HuH-7 (cell line): ENCODE measurements at regions not wholly inside any gene's neighbourhood (a gene's known extent, or its start where the extent isn't known, plus 50 kb on each side); places are given as distances from the start of the nearest gene placed in this dataset.

ENCODE experiments used
- DNase-seq: peaks from one replicate; pipeline ENCODE4 v3.0.0; 2011; ENCODE audit warnings: low spot score

DNA sequence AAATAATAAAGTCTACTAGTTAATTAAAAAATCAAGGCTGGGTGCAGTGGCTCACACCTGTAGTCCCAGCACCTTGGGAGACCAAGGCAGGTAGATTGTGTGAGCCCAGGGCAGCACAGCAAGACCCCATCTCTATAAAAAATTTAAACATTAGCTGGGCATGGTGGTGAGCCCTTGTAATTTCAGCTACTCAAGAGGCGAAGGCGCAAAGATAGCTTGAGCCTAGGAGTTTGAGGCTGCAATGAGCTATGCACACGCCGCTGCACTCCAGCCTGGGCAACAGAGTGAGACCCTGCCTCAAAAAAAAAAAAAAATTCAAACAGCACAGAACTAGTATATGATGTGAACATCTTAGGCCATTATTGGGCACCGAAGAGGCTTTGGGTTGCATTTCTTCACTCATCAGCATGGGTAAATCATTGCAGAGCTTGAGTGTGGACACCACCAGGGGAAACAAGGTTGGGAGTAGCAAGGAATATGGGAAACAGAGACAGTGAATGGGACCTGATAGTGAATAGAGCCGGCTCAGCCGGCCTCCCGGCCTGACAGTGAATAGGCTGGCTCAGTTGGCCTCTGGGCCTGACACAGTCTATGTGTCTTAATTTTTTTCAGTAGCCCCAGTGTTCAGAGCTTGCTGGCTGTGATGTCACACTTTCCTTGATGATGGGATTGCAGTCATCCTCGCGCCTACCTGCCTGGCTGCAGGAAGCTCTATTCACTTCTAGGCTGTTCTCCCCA lies 89.1 kb upstream of the ERRFI1 start:
- DNase-seq: no peak

DNA sequence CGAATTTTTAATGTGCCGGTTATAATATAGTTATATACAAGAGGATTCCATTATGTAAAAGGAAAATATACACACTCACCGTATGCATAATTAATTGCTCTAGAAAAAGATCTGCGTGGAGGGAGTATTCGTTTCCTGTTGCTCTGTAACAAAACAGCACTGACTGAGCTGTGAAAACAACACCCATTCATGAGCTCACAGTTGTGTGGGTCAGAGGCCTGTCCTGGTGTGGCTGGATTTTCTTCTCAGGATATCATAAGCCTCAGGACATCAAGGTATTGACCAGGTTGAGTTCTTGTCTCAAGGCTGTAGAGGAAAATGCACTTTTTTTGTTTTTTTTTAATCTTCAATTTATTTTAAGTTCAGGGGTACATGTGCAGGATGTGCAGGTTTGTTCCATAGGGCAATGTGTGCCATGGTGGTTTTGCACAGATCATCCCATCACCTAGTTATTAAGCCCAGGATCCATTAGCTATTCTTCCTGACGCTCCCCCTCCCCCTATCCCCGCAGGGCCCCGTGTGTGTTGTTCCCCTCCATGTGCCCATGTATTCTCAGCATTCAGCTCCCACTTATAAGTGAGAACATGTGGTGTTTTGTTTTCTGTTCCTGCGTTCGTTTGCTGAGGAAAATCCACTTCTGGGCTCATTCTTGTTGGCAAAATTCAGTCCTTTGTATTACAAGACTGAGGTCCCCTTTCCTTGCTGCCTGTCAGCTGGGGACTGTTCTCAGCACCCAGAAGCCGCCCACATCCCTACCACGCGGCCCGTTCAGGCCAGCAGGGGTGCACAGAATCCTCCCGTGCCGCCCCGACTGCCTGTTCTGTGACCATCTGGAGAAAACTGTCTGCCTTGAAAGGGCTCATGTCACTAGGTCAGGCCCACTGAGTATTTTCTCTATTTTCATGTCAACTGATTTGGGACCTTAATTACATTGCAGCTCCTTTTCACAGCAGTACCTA lies 87.4 kb upstream of the ERRFI1 start:
- DNase-seq: no peak

DNA sequence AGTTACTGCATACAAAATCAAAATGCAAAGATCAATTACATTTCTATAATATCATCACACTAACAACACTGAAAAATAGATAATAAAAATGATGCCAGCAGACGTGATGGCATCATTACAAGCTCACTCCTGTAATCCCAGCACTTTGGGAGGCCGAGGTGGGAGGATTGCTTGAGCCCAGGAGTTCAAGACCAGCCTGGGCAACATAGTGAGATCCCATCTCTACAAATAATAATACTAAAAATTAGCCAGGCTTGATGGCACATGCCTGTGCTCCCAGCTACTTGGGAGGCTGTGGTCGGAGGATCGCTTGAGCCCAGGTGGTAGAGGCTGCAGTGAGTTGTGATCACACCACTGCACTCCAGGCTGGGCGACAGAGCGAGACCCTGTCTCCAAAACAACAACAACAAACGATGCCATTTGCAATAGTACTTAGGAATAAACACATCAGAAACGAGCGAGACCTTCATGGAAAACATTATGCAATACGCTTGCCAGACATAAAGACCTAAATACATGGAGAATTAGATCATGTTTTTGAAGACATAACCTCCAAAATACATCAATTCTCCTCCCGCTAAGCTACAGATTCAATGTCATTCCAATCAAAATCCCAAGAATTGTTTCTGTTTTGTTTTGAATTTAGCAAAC lies 86.6 kb upstream of the ERRFI1 start:
- no peak for DNase-seq

DNA sequence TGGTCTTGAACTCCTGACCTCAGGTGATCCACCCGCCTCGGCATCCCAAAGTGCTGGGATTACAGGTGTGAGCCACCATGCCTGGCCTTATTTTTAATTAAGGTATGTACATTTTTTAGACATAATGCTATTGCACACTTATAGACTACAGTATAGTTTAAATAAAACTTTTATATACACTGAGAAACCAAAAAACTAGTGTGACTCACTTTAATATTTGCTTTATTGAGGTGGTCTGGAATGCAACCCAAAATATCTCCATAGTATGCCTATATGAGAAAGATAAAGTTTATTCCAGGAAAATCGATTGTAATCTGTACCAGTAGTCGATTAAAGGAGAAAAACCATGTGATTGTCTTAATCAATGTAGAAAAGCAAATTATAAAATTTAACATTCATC lies 85.5 kb upstream of the ERRFI1 start:
- no peak for DNase-seq

GRCh38 chr1:8109216-8109615 lies 83.1 kb upstream of the ERRFI1 start:
- no peak for DNase-seq

- no peak for DNase-seq
Measured at GRCh38 chr1:8107897-8108296, 81.8 kb upstream of the ERRFI1 start.

DNA sequence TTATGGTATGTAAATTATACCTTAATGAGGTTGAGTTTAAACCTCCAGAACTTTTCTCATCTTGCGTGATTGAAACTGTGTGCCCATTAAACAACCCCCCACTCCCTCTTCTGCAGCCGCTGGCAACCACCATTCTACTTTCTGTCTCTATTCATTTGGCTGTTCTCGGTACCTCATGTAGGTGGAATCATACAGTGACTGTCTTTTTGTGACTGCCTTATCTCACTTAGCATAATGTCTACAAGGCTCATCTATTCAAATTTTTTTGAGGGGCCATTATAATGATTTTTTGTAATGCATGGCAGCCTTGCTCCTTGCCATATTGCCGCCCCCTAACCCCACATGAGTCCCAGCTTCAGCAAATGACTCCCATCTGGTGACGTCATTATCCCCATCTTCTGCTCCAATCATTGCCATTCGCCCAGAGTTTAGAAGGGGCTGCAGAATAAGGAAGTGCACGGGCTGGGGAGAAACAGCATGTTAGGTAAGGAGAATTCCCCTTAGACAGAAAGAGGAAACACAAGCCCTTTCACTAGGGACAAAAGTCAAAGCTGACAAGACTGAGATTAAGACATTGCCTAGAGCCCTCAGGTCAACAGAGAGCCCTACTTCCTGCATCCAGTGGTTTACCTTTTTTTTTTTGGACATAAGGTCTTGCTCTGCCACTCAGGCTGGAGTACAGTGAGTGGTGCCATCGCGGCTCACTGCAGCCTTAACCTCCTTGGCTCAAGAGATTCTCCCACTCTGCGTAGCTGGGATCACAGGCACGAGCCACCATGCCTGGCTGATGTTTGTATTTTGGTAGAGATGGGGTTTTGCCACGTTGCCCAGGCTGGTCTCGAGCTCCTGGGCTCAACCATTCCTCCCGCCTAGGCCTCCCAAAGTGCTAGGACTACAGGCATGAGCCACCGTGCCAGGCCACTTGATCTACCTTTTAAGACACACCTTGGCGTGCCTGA lies 78.4 kb upstream of the ERRFI1 start:
- DNase-seq: no peak

- DNase-seq: no peak
Measured at GRCh38 chr1:8097908-8098307, 71.8 kb upstream of the ERRFI1 start.

- DNase-seq: no peak
Measured at GRCh38 chr1:8097077-8097799, 71.1 kb upstream of the ERRFI1 start.

GRCh38 chr1:8096105-8097011 lies 70.2 kb upstream of the ERRFI1 start:
- DNase-seq: no peak

DNA sequence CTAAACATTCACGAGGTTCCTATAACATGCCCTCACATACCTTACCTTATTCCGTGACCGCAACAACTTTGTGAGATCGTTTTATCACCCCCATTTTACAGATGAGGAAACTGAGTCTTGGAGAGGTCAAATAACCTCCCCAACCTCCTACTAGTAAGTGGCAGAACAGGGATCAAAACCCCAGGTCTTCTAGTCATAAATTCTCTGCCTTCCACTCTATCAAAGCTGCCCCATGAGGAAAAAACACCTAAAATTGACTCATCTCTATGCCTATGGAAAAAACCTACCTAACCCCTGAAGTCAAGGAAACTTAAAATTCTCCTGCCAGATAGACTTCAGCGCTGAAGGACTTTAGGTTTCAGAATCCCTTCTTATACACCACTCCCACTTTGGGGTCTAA lies 69.5 kb upstream of the ERRFI1 start:
- DNase-seq: no peak

- no peak for DNase-seq
Measured at GRCh38 chr1:8094481-8095241, 68.6 kb upstream of the ERRFI1 start.

- no peak for DNase-seq
Measured at GRCh38 chr1:8093221-8093980, 67.3 kb upstream of the ERRFI1 start.

- no peak for DNase-seq
Measured at GRCh38 chr1:8092657-8093056, 66.5 kb upstream of the ERRFI1 start.

DNA sequence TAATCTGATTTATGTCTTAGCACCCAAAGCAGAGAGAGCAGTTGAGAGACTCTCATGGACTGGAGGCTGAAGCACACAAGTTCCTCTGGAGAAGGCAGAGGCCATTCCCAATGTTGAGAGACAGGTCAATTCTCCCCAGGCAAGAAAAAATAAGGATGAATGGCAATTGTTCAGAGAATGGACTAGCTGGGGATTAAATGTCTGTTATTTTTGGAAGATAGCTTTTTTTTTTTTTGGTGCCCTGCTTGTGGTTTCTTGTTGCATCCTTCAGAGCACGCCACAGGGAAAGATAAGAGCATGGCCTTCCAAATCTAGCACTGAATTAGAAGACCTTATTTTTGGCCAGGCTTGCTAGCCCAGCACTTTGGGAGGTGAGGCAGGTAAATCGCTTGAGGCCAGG lies 65.6 kb upstream of the ERRFI1 start:
- DNase-seq: no peak

GRCh38 chr1:8090241-8090702 lies 64.2 kb upstream of the ERRFI1 start:
- DNase-seq: no peak

GRCh38 chr1:8089535-8090228 lies 63.6 kb upstream of the ERRFI1 start:
- DNase-seq: no peak

- no peak for DNase-seq
Measured at GRCh38 chr1:8086055-8086454, 59.9 kb upstream of the ERRFI1 start.
